CD14-positive monocyte (primary cell): ENCODE measurements at regions not wholly inside any gene's neighbourhood (a gene's known extent, or its start where the extent isn't known, plus 50 kb on each side); places are given as distances from the start of the nearest gene placed in this dataset.

Experiments used
- DNase-seq, 3 donors: peaks; one replicate each; pipeline ENCODE4 v3.0.0-alpha.2; 2011 to 2022
- H2AFZ ChIP-seq: 2 replicates; pipeline ENCODE4 v1.6.0; 2012; ENCODE audit warnings: mild to moderate bottlenecking, low read depth, low read length, inconsistent platforms; ENCODE audit not compliant: insufficient read depth, poor library complexity, severe bottlenecking
- H3K27ac ChIP-seq, 2 donors: 1 replicate in 1 of 2; 2 replicates in 1 of 2; pipeline ENCODE4 v1.5.1; 2012 to 2013; ENCODE audit warnings: low read length in 2 of 2, control low read depth in 1 of 2, inconsistent platforms in 1 of 2, low read depth in 1 of 2, mild to moderate bottlenecking in 1 of 2
- H3K27me3 ChIP-seq, 2 donors: one replicate each; pipeline versions ENCODE4 v1.6.0 to v1.6.1; 2011 to 2013; ENCODE audit warnings: low read length in 2 of 2; ENCODE audit not compliant: control insufficient read depth in 2 of 2, insufficient read depth in 2 of 2
- H3K36me3 ChIP-seq, 2 donors: replicated peaks in 1 of 2; 1 replicate in 1 of 2; 2 replicates in 1 of 2; pipeline versions ENCODE4 v1.5.1 to v1.6.1; 2012 to 2013; ENCODE audit warnings: low read length in 2 of 2, control low read depth in 1 of 2, inconsistent platforms in 1 of 2, mild to moderate bottlenecking in 1 of 2; ENCODE audit not compliant: insufficient read depth in 2 of 2, control insufficient read depth in 1 of 2
- H3K4me1 ChIP-seq, 2 donors: 1 replicate in 1 of 2; 2 replicates in 1 of 2; pipeline versions ENCODE4 v1.5.1 to v1.6.1; 2012 to 2013; ENCODE audit warnings: low read length in 2 of 2, control low read depth in 1 of 2, inconsistent platforms in 1 of 2, mild to moderate bottlenecking in 1 of 2, moderate library complexity in 1 of 2; ENCODE audit not compliant: insufficient read depth in 2 of 2, control insufficient read depth in 1 of 2
- H3K4me2 ChIP-seq: replicated peaks from 2 replicates; pipeline ENCODE3; 2012; ENCODE audit warnings: low read length, moderate library complexity, mild to moderate bottlenecking; ENCODE audit not compliant: poor library complexity, severe bottlenecking; ENCODE audit errors: extremely low read depth
- H3K4me3 ChIP-seq, 3 experiments: fragments of 200-600 bp in 1 of 3; sonication (generic) in 1 of 3; replicated peaks in 1 of 3; 1 replicate in 2 of 3; 2 replicates in 1 of 3; pipeline ENCODE4 v1.5.1; 2011 to 2013; ENCODE audit warnings: low read length in 3 of 3, mild to moderate bottlenecking in 3 of 3, control low read depth in 2 of 3, low read depth in 2 of 3, inconsistent platforms in 1 of 3, moderate library complexity in 1 of 3
- H3K79me2 ChIP-seq: 2 replicates; pipeline ENCODE4 v1.6.0; 2012; ENCODE audit warnings: mild to moderate bottlenecking, control low read depth, inconsistent platforms, low read length, moderate library complexity; ENCODE audit not compliant: insufficient read depth
- H3K9ac ChIP-seq: 2 replicates; pipeline ENCODE4 v1.6.0; 2017; ENCODE audit warnings: low read length, mild to moderate bottlenecking; ENCODE audit not compliant: insufficient read depth, poor library complexity, severe bottlenecking
- H3K9me3 ChIP-seq, 2 donors: replicated peaks in 1 of 2; 1 replicate in 1 of 2; 2 replicates in 1 of 2; pipeline versions ENCODE4 v1.5.1 to v1.6.1; 2012 to 2013; ENCODE audit warnings: low read length in 2 of 2, control low read depth in 1 of 2; ENCODE audit not compliant: control insufficient read depth in 1 of 2, insufficient read depth in 1 of 2
- H4K20me1 ChIP-seq: 2 replicates; pipeline ENCODE4 v1.6.0; 2012; ENCODE audit warnings: mild to moderate bottlenecking, low read length, control low read depth, moderate library complexity; ENCODE audit not compliant: insufficient read depth
- H3K27ac Mint-ChIP-seq, 7 donors: one replicate each; pipeline ENCODE4 v1.8.0; 2020; ENCODE audit warnings: mild to moderate bottlenecking in 7 of 7, mixed read lengths in 7 of 7, moderate library complexity in 6 of 7, inconsistent platforms in 2 of 7
- H3K27me3 Mint-ChIP-seq, 3 donors: one replicate each; pipeline ENCODE4 v1.8.0; 2021 to 2022; ENCODE audit warnings: low read depth in 3 of 3, mild to moderate bottlenecking in 3 of 3, mixed read lengths in 3 of 3, moderate library complexity in 3 of 3, inconsistent platforms in 1 of 3
- H3K36me3 Mint-ChIP-seq, 2 donors: one replicate each; pipeline ENCODE4 v1.8.0; 2020; ENCODE audit warnings: mixed read lengths in 2 of 2, inconsistent platforms in 1 of 2, mild to moderate bottlenecking in 1 of 2
- H3K4me1 Mint-ChIP-seq: one replicate; pipeline ENCODE4 v1.8.0; 2020; ENCODE audit warnings: mild to moderate bottlenecking, mixed read lengths
- H3K4me3 Mint-ChIP-seq, 2 donors: one replicate each; pipeline ENCODE4 v1.8.0; 2020; ENCODE audit warnings: mild to moderate bottlenecking in 2 of 2, mixed read lengths in 2 of 2, moderate library complexity in 1 of 2
- H3K9me3 Mint-ChIP-seq, 7 donors: one replicate each; pipeline ENCODE4 v1.8.0; 2020 to 2022; ENCODE audit warnings: mixed read lengths in 7 of 7, mild to moderate bottlenecking in 6 of 7, moderate library complexity in 6 of 7, inconsistent platforms in 2 of 7
- CTCF ChIP-seq: fragments of 200-600 bp; IDR thresholded peaks from one replicate; pipeline ENCODE4 v1.8.0; 2022; ENCODE audit warnings: antibody characterized with exemption, mild to moderate bottlenecking
- WGBS: methylation state at CpG from one replicate; pipeline ENCODE4 v1.1.5; 2013; ENCODE audit warnings: missing lambda C conversion rate; ENCODE audit not compliant: insufficient coverage; 5-methylcytosine and 5-hydroxymethylcytosine counted together
- intact Hi-C, 2 donors: fragments of 100-400 bp; cut with micrococcal nuclease; formaldehyde crosslinking; loops; one replicate each; pipeline versions ENCODE4 v1.15.0 to v1.15.1; 2023

GRCh38 chr1:188670837-188671236 is 1806.8 kb downstream of the BRINP3 start:
- Mint-ChIP-seq H3K4me1 (no peaks in the 10 kb centered on the region), H3K27ac (no peak overlapping the region), H3K36me3 (no peaks in the 10 kb centered on the region), H3K27me3 (no peaks in the 10 kb centered on the region), H3K9me3 (peaks cover 0 to 12% (median 1%) of the 10 kb centered on the region in 7 donors), H3K4me3 (no peak overlapping the region)
- 100% methylated on average over 2 of the region's 2 CpGs for WGBS
- no peak for DNase-seq
- Histone ChIP-seq H4K20me1 (no peaks in the 10 kb centered on the region), H3K4me3 (no peak overlapping the region), H3K27ac (no peak overlapping the region), H3K36me3 (no peaks in the 10 kb centered on the region), H3K4me2 (no peak overlapping the region), H3K4me1 (no peaks in the 10 kb centered on the region), H3K27me3 (no peaks in the 10 kb centered on the region), H3K79me2 (no peaks in the 10 kb centered on the region), H2AFZ (no peak overlapping the region), H3K9ac (no peak overlapping the region), H3K9me3 (peaks cover 0 to 8% of the 10 kb centered on the region in 2 donors)
- intact Hi-C loops: no loop called here
- no peak for TF ChIP-seq CTCF

GRCh38 chr1:188672153-188672552 is 1805.5 kb downstream of the BRINP3 start:
- no peak overlapping the region for H2AFZ ChIP-seq
- H3K4me2 ChIP-seq: no peak overlapping the region
- H3K4me1 ChIP-seq: no peaks in the 10 kb centered on the region
- no peaks in the 10 kb centered on the region for H4K20me1 ChIP-seq
- Mint-ChIP-seq H3K27ac (no peak overlapping the region), H3K27me3 (no peaks in the 10 kb centered on the region), H3K9me3 (peaks cover 0 to 12% (median 0%) of the 10 kb centered on the region in 7 donors), H3K36me3 (no peaks in the 10 kb centered on the region), H3K4me1 (no peaks in the 10 kb centered on the region), H3K4me3 (no peak overlapping the region)
- H3K79me2 ChIP-seq: no peaks in the 10 kb centered on the region
- no peak for TF ChIP-seq CTCF
- H3K9me3 ChIP-seq: peaks cover 0 to 8% of the 10 kb centered on the region in 2 donors
- no peak overlapping the region for H3K4me3 ChIP-seq
- no peaks in the 10 kb centered on the region for H3K36me3 ChIP-seq
- intact Hi-C loops: no loop called here
- H3K27ac ChIP-seq: no peak overlapping the region
- no peaks in the 10 kb centered on the region for H3K27me3 ChIP-seq
- H3K9ac ChIP-seq: no peak overlapping the region
- no peak for DNase-seq
